Femur (tissue), 1 donor: ENCODE measurements at regions not wholly inside any gene's neighbourhood (a gene's known extent, or its start where the extent isn't known, plus 50 kb on each side); places are given as distances from the start of the nearest gene placed in this dataset.
A peak's percentile ranks its signal among the peaks of the same experiment; 100 is the strongest.
"Not testable (repeated sequence)": the region's sequence is repeated elsewhere in the genome, so short reads cannot be mapped to it uniquely, and the experiment has no call there.

Experiments
- DNase-seq: peaks from one replicate; pipeline ENCODE4 v3.0.0-alpha.2; 2017

GRCh38 chr4:177809791-177810190, 367.6 kb upstream of the AGA start:
- DNase-seq = no peak

- DNase-seq = no peak
These were observed 368.0 kb upstream of the AGA start for GRCh38 chr4:177810220-177810619.

- DNase-seq = not testable (repeated sequence)
These were observed 376.2 kb upstream of the AGA start for GRCh38 chr4:177818392-177818791.

- DNase-seq = no peak
These were observed 384.7 kb upstream of the AGA start for GRCh38 chr4:177826973-177827372.

GRCh38 chr4:177841258-177841657, 399.0 kb upstream of the AGA start:
- DNase-seq = no peak

GRCh38 chr4:177853229-177853628, 411.0 kb upstream of the AGA start:
- DNase-seq = no peak

- DNase-seq = peak; percentile 30
These were observed 413.4 kb upstream of the AGA start for GRCh38 chr4:177855507-177856197.

- no peak for DNase-seq
These were observed 417.9 kb upstream of the AGA start for GRCh38 chr4:177860171-177860570.

GRCh38 chr4:177861551-177862094, 419.4 kb upstream of the AGA start:
- no peak for DNase-seq

- no peak for DNase-seq
These were observed 420.4 kb upstream of the AGA start for GRCh38 chr4:177862541-177863176.

- no peak for DNase-seq
These were observed 437.6 kb upstream of the AGA start for GRCh38 chr4:177879851-177880250.

GRCh38 chr4:177895136-177895535, 452.9 kb upstream of the AGA start:
- no peak for DNase-seq

- DNase-seq = no peak
These were observed 459.5 kb upstream of the AGA start for GRCh38 chr4:177901786-177902185.

GRCh38 chr4:177902386-177902785, 460.1 kb upstream of the AGA start:
- no peak for DNase-seq

- no peak for DNase-seq
These were observed 465.6 kb upstream of the AGA start for GRCh38 chr4:177907736-177908424.

- DNase-seq = no peak
These were observed 479.5 kb upstream of the AGA start for GRCh38 chr4:177921715-177922114.

- DNase-seq = no peak
These were observed 481.7 kb upstream of the AGA start for GRCh38 chr4:177923888-177924287.

- DNase-seq = no peak
These were observed 494.8 kb upstream of the AGA start for GRCh38 chr4:177937041-177937440.

- no peak for DNase-seq
These were observed 496.0 kb upstream of the AGA start for GRCh38 chr4:177938226-177938625.

GRCh38 chr4:177945268-177945667, 503.0 kb upstream of the AGA start:
- DNase-seq = no peak

- DNase-seq = no peak
These were observed 505.4 kb upstream of the AGA start for GRCh38 chr4:177947607-177948006.

- DNase-seq = no peak
These were observed 506.6 kb upstream of the AGA start for GRCh38 chr4:177948853-177949252.

- no peak for DNase-seq
These were observed 508.8 kb upstream of the AGA start for GRCh38 chr4:177951026-177951425.

- no peak for DNase-seq
These were observed 510.5 kb upstream of the AGA start for GRCh38 chr4:177952723-177953122.
